ENCODE measurements at regions not wholly inside any gene's neighbourhood (a gene's known extent, or its start where the extent isn't known, plus 50 kb on each side); places are given as distances from the start of the nearest gene placed in this dataset.

DNA sequence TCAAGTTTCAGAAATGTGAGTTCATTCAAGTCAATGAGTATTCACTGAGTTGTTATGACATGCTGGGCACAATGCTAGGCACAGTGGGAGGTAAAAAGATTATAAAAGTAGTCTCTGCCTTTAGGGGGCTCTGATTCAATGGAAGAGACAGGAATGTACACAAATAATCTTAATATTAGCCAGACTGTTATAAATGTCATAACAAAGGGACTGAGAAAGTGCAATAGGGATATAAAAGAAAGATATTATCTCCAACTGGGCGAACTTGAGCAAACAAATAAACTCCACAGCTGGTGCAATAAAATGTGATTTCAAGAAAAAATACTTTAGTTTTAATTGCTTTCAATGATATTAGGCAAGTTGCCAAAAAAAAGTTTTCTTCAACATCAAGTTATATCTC lies 755.2 kb downstream of the BRINP1 start:
- CTCF ChIA-PET = no interaction called here
- ATAC-seq (no peak), DNase-seq (ENCODE audit: low spot score) (no peak)
- Mint-ChIP-seq H3K4me1 (peaks cover 3% of the 10 kb centered on the region; the same call in 1 of the 2 replicates), H3K27me3 (ENCODE audit: low read depth) (no peaks in the 10 kb centered on the region), H3K4me3 (no peak overlapping the region), H3K36me3 (no peaks in the 10 kb centered on the region), H3K9me3 (peaks cover 3% of the 10 kb centered on the region), H3K27ac (no peak overlapping the region)
- POLR2A ChIA-PET = no interaction called here
- TF ChIP-seq HMGXB4 (CRISPR knock-in tag; IDR thresholded peaks at IDR 0.05) = no peak
- TF ChIP-seq SOX15 (CRISPR knock-in tag; IDR thresholded peaks at IDR 0.05) = no peak
- TF ChIP-seq TCF7 (CRISPR knock-in tag; IDR thresholded peaks at IDR 0.05; ENCODE audit: low read depth) = no peak
- no peak for TF ChIP-seq EMX1 (CRISPR knock-in tag; IDR thresholded peaks at IDR 0.05)
- no peak for TF ChIP-seq NR2C2 (CRISPR knock-in tag; IDR thresholded peaks at IDR 0.05)
- TF ChIP-seq, protein P1, sequence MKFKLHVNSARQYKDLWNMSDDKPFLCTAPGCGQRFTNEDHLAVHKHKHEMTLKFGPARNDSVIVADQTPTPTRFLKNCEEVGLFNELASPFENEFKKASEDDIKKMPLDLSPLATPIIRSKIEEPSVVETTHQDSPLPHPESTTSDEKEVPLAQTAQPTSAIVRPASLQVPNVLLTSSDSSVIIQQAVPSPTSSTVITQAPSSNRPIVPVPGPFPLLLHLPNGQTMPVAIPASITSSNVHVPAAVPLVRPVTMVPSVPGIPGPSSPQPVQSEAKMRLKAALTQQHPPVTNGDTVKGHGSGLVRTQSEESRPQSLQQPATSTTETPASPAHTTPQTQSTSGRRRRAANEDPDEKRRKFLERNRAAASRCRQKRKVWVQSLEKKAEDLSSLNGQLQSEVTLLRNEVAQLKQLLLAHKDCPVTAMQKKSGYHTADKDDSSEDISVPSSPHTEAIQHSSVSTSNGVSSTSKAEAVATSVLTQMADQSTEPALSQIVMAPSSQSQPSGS (CRISPR knock-in tag; IDR thresholded peaks at IDR 0.05; ENCODE audit: borderline replicate concordance, low read depth) = no peak
- TF ChIP-seq FOXP1 (CRISPR knock-in tag; IDR thresholded peaks at IDR 0.05; ENCODE audit: borderline replicate concordance) = no peak
- no peak for TF ChIP-seq ZNF263 (CRISPR knock-in tag; IDR thresholded peaks at IDR 0.05; ENCODE audit: low read depth)
- no peak for TF ChIP-seq CBFB (CRISPR knock-in tag; IDR thresholded peaks at IDR 0.05; ENCODE audit: low read depth)
- no peak for TF ChIP-seq CDX4 (CRISPR knock-in tag; IDR thresholded peaks at IDR 0.05; ENCODE audit: borderline replicate concordance)

DNA sequence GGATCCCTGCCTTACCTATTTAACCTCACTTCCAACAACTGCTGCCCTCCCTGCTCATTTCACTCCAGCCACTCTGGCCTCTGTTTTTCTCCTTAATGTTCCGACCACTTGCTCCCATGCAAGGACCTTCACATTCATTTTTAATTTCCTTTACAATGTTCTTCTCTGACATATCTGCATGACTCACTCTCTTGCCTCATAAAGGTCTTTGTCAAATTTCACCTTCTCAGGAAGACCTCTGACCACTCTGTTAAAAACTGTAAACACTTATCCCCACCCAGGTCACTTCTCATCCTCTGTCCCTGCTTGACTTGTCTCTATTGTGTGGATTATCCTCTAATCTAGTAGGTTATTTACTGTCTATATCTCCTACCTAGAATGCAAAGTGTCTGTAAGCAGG lies 751.2 kb downstream of the BRINP1 start:
- Mint-ChIP-seq H3K4me1 (peaks cover 3% of the 10 kb centered on the region; the same call in 1 of the 2 replicates), H3K9me3 (no peaks in the 10 kb centered on the region), H3K4me3 (no peak overlapping the region), H3K27ac (no peak overlapping the region), H3K36me3 (no peaks in the 10 kb centered on the region), H3K27me3 (ENCODE audit: low read depth) (no peaks in the 10 kb centered on the region)
- DNase-seq (ENCODE audit: low spot score) (no peak), ATAC-seq (no peak)
- ChIA-PET CTCF (no interaction called here), POLR2A (no interaction called here)
- TF ChIP-seq IRF1 (CRISPR knock-in tag; IDR thresholded peaks at IDR 0.05) (no peak), NR2C2 (CRISPR knock-in tag; IDR thresholded peaks at IDR 0.05) (no peak), RELA (CRISPR knock-in tag; IDR thresholded peaks at IDR 0.05; ENCODE audit: borderline replicate concordance) (no peak), PRRX2 (CRISPR knock-in tag; IDR thresholded peaks at IDR 0.05) (no peak), ZSCAN18 (CRISPR knock-in tag; IDR thresholded peaks at IDR 0.05) (no peak)

- Mint-ChIP-seq H3K9me3 (no peaks in the 10 kb centered on the region), H3K36me3 (no peaks in the 10 kb centered on the region), H3K4me1 (peaks cover 3% of the 10 kb centered on the region; the same call in 1 of the 2 replicates), H3K4me3 (no peak overlapping the region), H3K27me3 (ENCODE audit: low read depth) (no peaks in the 10 kb centered on the region), H3K27ac (no peak overlapping the region)
- ATAC-seq (no peak), DNase-seq (ENCODE audit: low spot score) (no peak)
- ChIA-PET POLR2A (no interaction called here), CTCF (no interaction called here)
- TF ChIP-seq CDX4 (CRISPR knock-in tag; IDR thresholded peaks at IDR 0.05; ENCODE audit: borderline replicate concordance) (no peak), ERG (CRISPR knock-in tag; IDR thresholded peaks at IDR 0.05) (no peak), RELA (CRISPR knock-in tag; IDR thresholded peaks at IDR 0.05; ENCODE audit: borderline replicate concordance) (no peak), ETV6 (CRISPR knock-in tag; IDR thresholded peaks at IDR 0.05) (no peak), FOXK1 (CRISPR knock-in tag; IDR thresholded peaks at IDR 0.05) (no peak), GRHL2 (CRISPR knock-in tag; IDR thresholded peaks at IDR 0.05; ENCODE audit: insufficient replicate concordance, severe bottlenecking) (no peak)
- TF ChIP-seq, protein P2, sequence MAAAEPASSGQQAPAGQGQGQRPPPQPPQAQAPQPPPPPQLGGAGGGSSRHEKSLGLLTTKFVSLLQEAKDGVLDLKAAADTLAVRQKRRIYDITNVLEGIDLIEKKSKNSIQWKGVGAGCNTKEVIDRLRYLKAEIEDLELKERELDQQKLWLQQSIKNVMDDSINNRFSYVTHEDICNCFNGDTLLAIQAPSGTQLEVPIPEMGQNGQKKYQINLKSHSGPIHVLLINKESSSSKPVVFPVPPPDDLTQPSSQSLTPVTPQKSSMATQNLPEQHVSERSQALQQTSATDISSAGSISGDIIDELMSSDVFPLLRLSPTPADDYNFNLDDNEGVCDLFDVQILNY (CRISPR knock-in tag; IDR thresholded peaks at IDR 0.05) = no peak
- TF ChIP-seq, protein P3, sequence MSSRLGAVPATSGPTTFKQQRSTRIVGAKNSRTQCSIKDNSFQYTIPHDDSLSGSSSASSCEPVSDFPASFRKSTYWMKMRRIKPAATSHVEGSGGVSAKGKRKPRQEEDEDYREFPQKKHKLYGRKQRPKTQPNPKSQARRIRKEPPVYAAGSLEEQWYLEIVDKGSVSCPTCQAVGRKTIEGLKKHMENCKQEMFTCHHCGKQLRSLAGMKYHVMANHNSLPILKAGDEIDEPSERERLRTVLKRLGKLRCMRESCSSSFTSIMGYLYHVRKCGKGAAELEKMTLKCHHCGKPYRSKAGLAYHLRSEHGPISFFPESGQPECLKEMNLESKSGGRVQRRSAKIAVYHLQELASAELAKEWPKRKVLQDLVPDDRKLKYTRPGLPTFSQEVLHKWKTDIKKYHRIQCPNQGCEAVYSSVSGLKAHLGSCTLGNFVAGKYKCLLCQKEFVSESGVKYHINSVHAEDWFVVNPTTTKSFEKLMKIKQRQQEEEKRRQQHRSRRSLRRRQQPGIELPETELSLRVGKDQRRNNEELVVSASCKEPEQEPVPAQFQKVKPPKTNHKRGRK (CRISPR knock-in tag; IDR thresholded peaks at IDR 0.05; ENCODE audit: borderline replicate concordance) = no peak
- TF ChIP-seq, protein P4, sequence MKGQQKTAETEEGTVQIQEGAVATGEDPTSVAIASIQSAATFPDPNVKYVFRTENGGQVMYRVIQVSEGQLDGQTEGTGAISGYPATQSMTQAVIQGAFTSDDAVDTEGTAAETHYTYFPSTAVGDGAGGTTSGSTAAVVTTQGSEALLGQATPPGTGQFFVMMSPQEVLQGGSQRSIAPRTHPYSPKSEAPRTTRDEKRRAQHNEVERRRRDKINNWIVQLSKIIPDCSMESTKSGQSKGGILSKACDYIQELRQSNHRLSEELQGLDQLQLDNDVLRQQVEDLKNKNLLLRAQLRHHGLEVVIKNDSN (CRISPR knock-in tag; IDR thresholded peaks at IDR 0.05) = no peak
These were observed 750.4 kb downstream of the BRINP1 start for GRCh38 chr9:118618849-118619248.

Measured in WTC11 (cell line).